IMR-90 (cell line): ENCODE measurements at regions not wholly inside any gene's neighbourhood (a gene's known extent, or its start where the extent isn't known, plus 50 kb on each side); places are given as distances from the start of the nearest gene placed in this dataset.

Experiments
- ATAC-seq: fragments of 200-7000 bp; cut with Tn5 transposase; 2 replicates; pipeline ENCODE4 v1.9.1; 2020; ENCODE audit warnings: low read depth, mild to moderate bottlenecking, moderate library complexity
- BruUV-seq: library from RNA; stranded (reverse); fragments of 400-500 nt; replicated peaks from 2 replicates; lab custom pipeline; 2021; lab: Mats Ljungman, UMichigan
- CTCF ChIA-PET: fragments of 300-600 bp; formaldehyde crosslinking; extraction: SDS; loops from one replicate; lab custom pipeline; 2021; ENCODE audit warnings: antibody characterized with exemption; lab: Yijun Ruan, JAX
- POLR2A ChIA-PET: fragments of 300-600 bp; sonication (Branson Sonifier 250); formaldehyde crosslinking; loops from one replicate; lab custom pipeline; 2022; ENCODE audit warnings: antibody characterized with exemption; ENCODE audit not compliant: unreplicated experiment; lab: Charles Lee
- DNase-seq: peaks from one replicate; pipeline ENCODE4 v3.0.0; 2013
- H2AFZ ChIP-seq: replicated peaks from 2 replicates; pipeline ENCODE3; 2013; ENCODE audit warnings: low read length, mild to moderate bottlenecking; ENCODE audit not compliant: poor library complexity
- H2AK5ac ChIP-seq: 2 replicates; pipeline ENCODE4 v1.6.1; 2013; ENCODE audit warnings: low read depth, low read length, inconsistent platforms
- H2AK9ac ChIP-seq: replicated peaks from 2 replicates; pipeline ENCODE3; 2013; ENCODE audit warnings: mild to moderate bottlenecking, low read depth, low read length, moderate library complexity; ENCODE audit not compliant: poor library complexity
- H2BK120ac ChIP-seq: 2 replicates; pipeline ENCODE4 v1.6.1; 2013; ENCODE audit warnings: low read depth, low read length, inconsistent platforms
- H2BK15ac ChIP-seq: 3 replicates; pipeline ENCODE4 v1.6.1; 2013; ENCODE audit warnings: low read depth, low read length, inconsistent platforms
- H2BK20ac ChIP-seq: 2 replicates; pipeline ENCODE4 v1.6.1; 2013; ENCODE audit warnings: low read depth, mild to moderate bottlenecking, inconsistent platforms, low read length, moderate library complexity
- H2BK5ac ChIP-seq: 2 replicates; pipeline ENCODE4 v1.6.1; 2013; ENCODE audit warnings: mild to moderate bottlenecking, low read depth, low read length, inconsistent platforms; ENCODE audit not compliant: poor library complexity, severe bottlenecking
- H3K14ac ChIP-seq: replicated peaks from 2 replicates; pipeline ENCODE4 v1.6.1; 2013; ENCODE audit warnings: low read depth, low read length, inconsistent platforms
- H3K18ac ChIP-seq: 2 replicates; pipeline ENCODE4 v1.6.1; 2013; ENCODE audit warnings: low read depth, low read length, control low read depth
- H3K23ac ChIP-seq: 2 replicates; pipeline ENCODE4 v1.6.1; 2013; ENCODE audit warnings: low read depth, low read length, inconsistent platforms
- H3K27ac ChIP-seq: 2 replicates; pipeline ENCODE4 v1.5.1; 2013; ENCODE audit warnings: mild to moderate bottlenecking, control low read depth, low read length; ENCODE audit not compliant: insufficient read depth
- H3K27me3 ChIP-seq: 2 replicates; pipeline ENCODE4 v1.6.1; 2013; ENCODE audit warnings: low read length; ENCODE audit not compliant: control insufficient read depth, insufficient read depth
- H3K36me3 ChIP-seq: 2 replicates; pipeline ENCODE4 v1.6.1; 2013; ENCODE audit warnings: low read length, mixed read lengths; ENCODE audit not compliant: control insufficient read depth, insufficient read depth
- H3K4ac ChIP-seq: 2 replicates; pipeline ENCODE4 v1.6.1; 2013; ENCODE audit warnings: low read depth, low read length, inconsistent platforms
- H3K4me1 ChIP-seq: 2 replicates; pipeline ENCODE4 v1.6.1; 2013; ENCODE audit warnings: low read length, mixed read lengths; ENCODE audit not compliant: control insufficient read depth, insufficient read depth
- H3K4me2 ChIP-seq: 2 replicates; pipeline ENCODE4 v1.6.1; 2013; ENCODE audit warnings: low read depth, mild to moderate bottlenecking, control low read depth, low read length, moderate library complexity
- H3K4me3 ChIP-seq: 2 replicates; pipeline ENCODE4 v1.5.1; 2013; ENCODE audit warnings: low read depth, mild to moderate bottlenecking, control low read depth, low read length, moderate library complexity; ENCODE audit not compliant: insufficient read depth
- H3K56ac ChIP-seq: 2 replicates; pipeline ENCODE4 v1.6.1; 2013; ENCODE audit warnings: low read length, inconsistent platforms; ENCODE audit not compliant: insufficient read depth; ENCODE audit errors: extremely low read depth
- H3K79me1 ChIP-seq, 2 experiments: 2 replicates each; pipeline ENCODE4 v1.6.1; 2013; ENCODE audit warnings: low read length in 2 of 2, inconsistent platforms in 1 of 2, low read depth in 1 of 2
- H3K9ac ChIP-seq: 2 replicates; pipeline ENCODE4 v1.6.1; 2013; ENCODE audit warnings: low read depth, low read length, control low read depth
- H3K9me1 ChIP-seq: 2 replicates; pipeline ENCODE4 v1.6.1; 2013; ENCODE audit warnings: low read length, inconsistent platforms; ENCODE audit not compliant: insufficient read depth
- H3K9me3 ChIP-seq: 2 replicates; pipeline ENCODE4 v1.6.1; 2013; ENCODE audit warnings: low read length; ENCODE audit not compliant: control insufficient read depth, insufficient read depth
- H4K20me1 ChIP-seq: 2 replicates; pipeline ENCODE4 v1.6.1; 2013; ENCODE audit warnings: low read length, inconsistent platforms; ENCODE audit not compliant: insufficient read depth
- H4K5ac ChIP-seq: 2 replicates; pipeline ENCODE4 v1.6.1; 2013; ENCODE audit warnings: mild to moderate bottlenecking, low read depth, low read length, control low read depth
- H4K8ac ChIP-seq, 2 experiments: 2 replicates each; pipeline ENCODE4 v1.6.1; 2013; ENCODE audit warnings: low read depth in 2 of 2, low read length in 2 of 2, control low read depth in 1 of 2, inconsistent platforms in 1 of 2
- H4K91ac ChIP-seq: 2 replicates; pipeline ENCODE4 v1.6.1; 2013; ENCODE audit warnings: low read depth, low read length, inconsistent platforms; ENCODE audit not compliant: insufficient read depth
- BHLHE40 ChIP-seq: fragments of 150-350 bp; IDR thresholded peaks from 2 replicates; pipeline ENCODE4 v1.6.1; 2016; ENCODE audit warnings: mild to moderate bottlenecking, low read depth, low read length
- CEBPB ChIP-seq: IDR thresholded peaks from 2 replicates; pipeline ENCODE4 v1.6.1; 2012; ENCODE audit warnings: low read depth, low read length, improper control_type of control experiment
- MAFK ChIP-seq: IDR thresholded peaks from 2 replicates; pipeline ENCODE4 v1.6.1; 2012; ENCODE audit warnings: low read depth, low read length, improper control_type of control experiment
- RAD21 ChIP-seq: IDR thresholded peaks from 2 replicates; pipeline ENCODE4 v1.6.1; 2012; ENCODE audit warnings: low read length, improper control_type of control experiment
- USF2 ChIP-seq: fragments of 150-350 bp; IDR thresholded peaks from 2 replicates; pipeline ENCODE4 v1.6.1; 2017; ENCODE audit warnings: mild to moderate bottlenecking, antibody characterized with exemption, low read length, low read depth
- WGBS, 2 experiments: methylation state at CpG; one replicate each; pipeline versions ENCODE4 v1.1.5 to v1.1.7; 2013; ENCODE audit warnings: missing lambda C conversion rate in 2 of 2; ENCODE audit not compliant: insufficient read length in 1 of 2; ENCODE audit errors: extremely low coverage in 2 of 2; 5-methylcytosine and 5-hydroxymethylcytosine counted together
- dilution Hi-C: fragments of 300-500 bp; cut with HindIII; formaldehyde crosslinking; loops from one replicate; pipeline ENCODE4 v1.14.3; 2018; ENCODE audit warnings: low sequenced_read_pairs; ENCODE audit not compliant: unreplicated experiment
- in situ Hi-C: fragments of 300-500 bp; cut with MboI; formaldehyde crosslinking; loops from 3 replicates; pipeline ENCODE4 v1.14.3; 2019; ENCODE audit warnings: low sequenced_read_pairs, inconsistent platforms, mixed read lengths
- intact Hi-C: fragments of 100-400 bp; cut with micrococcal nuclease; formaldehyde crosslinking; loops from 2 replicates; pipeline ENCODE4 v1.10.0; 2022

- no peak overlapping the region for H2AK9ac ChIP-seq
- no peak overlapping the region for H4K5ac ChIP-seq
- H3K79me1 ChIP-seq, result no peaks in the 10 kb centered on the region
- H3K23ac ChIP-seq, result no peak overlapping the region
- ChIA-PET CTCF (no interaction called here), POLR2A (no interaction called here)
- no peaks in the 10 kb centered on the region for H3K27me3 ChIP-seq
- H3K4me3 ChIP-seq, result no peak overlapping the region
- no peaks in the 10 kb centered on the region for H3K4me1 ChIP-seq
- H2BK20ac ChIP-seq, result no peak overlapping the region
- no peaks in the 10 kb centered on the region for H3K9me3 ChIP-seq
- no peak overlapping the region for H4K91ac ChIP-seq
- H4K8ac ChIP-seq, result no peak overlapping the region
- H2BK120ac ChIP-seq, result no peak overlapping the region
- H2AK5ac ChIP-seq, result no peak overlapping the region
- TF ChIP-seq MAFK (no peak), CEBPB (no peak), USF2 (no peak), BHLHE40 (no peak), RAD21 (no peak)
- WGBS, 2 experiments, result no CpG with 5 or more reads among the region's 3 CpGs
- no peak overlapping the region for H3K18ac ChIP-seq
- BruUV-seq, result no TSS peak
- DNase-seq (no peak), ATAC-seq (no peak)
- H3K9me1 ChIP-seq, result no peaks in the 10 kb centered on the region
- intact Hi-C loops (no loop called here), in situ Hi-C loops (no loop called here), dilution Hi-C loops (no loop called here)
- no peaks in the 10 kb centered on the region for H3K36me3 ChIP-seq
- no peaks in the 10 kb centered on the region for H4K20me1 ChIP-seq
- no peak overlapping the region for H2BK15ac ChIP-seq
- H3K9ac ChIP-seq, result no peak overlapping the region
- H3K27ac ChIP-seq, result no peak overlapping the region
- no peak overlapping the region for H3K14ac ChIP-seq
- no peak overlapping the region for H2BK5ac ChIP-seq
- H2AFZ ChIP-seq, result no peak overlapping the region
- H3K56ac ChIP-seq, result no peak overlapping the region
- no peak overlapping the region for H3K4ac ChIP-seq
- no peak overlapping the region for H3K4me2 ChIP-seq
Measured at GRCh38 chr6:67679566-67680296, 955.4 kb upstream of the ADGRB3 start.
